ENCODE measurements at regions not wholly inside any gene's neighbourhood (a gene's known extent, or its start where the extent isn't known, plus 50 kb on each side); places are given as distances from the start of the nearest gene placed in this dataset.
"Not testable (repeated sequence)": the region's sequence is repeated elsewhere in the genome, so short reads cannot be mapped to it uniquely, and the experiment has no call there.

GRCh38 chr12:34405286-34406227 lies 383.3 kb downstream of the ALG10 start:
- Histone ChIP-seq H3K9me3 (ENCODE audit: low read depth, low read length) (peaks cover 3% of the 10 kb centered on the region), H3K4me2 (ENCODE audit: insufficient read depth, low read length) (no peak overlapping the region), H3K36me3 (ENCODE audit: insufficient read depth, low read length) (no peaks in the 10 kb centered on the region), H4K20me1 (ENCODE audit: insufficient read depth, low read length) (no peaks in the 10 kb centered on the region), H3K79me2 (ENCODE audit: insufficient read depth, low read length) (no peaks in the 10 kb centered on the region), H3K4me3 (ENCODE audit: insufficient read depth, low read length) (no peak overlapping the region), H2AFZ (ENCODE audit: low read length) (no peak overlapping the region), H3K27me3 (ENCODE audit: insufficient read depth, low read length) (no peaks in the 10 kb centered on the region), H3K4me1 (ENCODE audit: insufficient read depth, low read length) (no peaks in the 10 kb centered on the region), H3K27ac (ENCODE audit: low read depth, low read length) (no peak overlapping the region)
- no peak for TF ChIP-seq CTCF (IDR thresholded peaks at IDR 0.05; ENCODE audit: extremely low read depth, low read depth, low read length)
- DNase-seq (ENCODE audit: insufficient read length, low spot score, missing footprints), result peak; percentile 37

GRCh38 chr12:34406228-34406995 lies 384.1 kb downstream of the ALG10 start:
- no peaks in the 10 kb centered on the region for H3K4me1 ChIP-seq (ENCODE audit: insufficient read depth, low read length)
- no peak overlapping the region for H3K4me2 ChIP-seq (ENCODE audit: insufficient read depth, low read length)
- no peak for TF ChIP-seq CTCF (IDR thresholded peaks at IDR 0.05; ENCODE audit: extremely low read depth, low read depth, low read length)
- no peaks in the 10 kb centered on the region for H3K36me3 ChIP-seq (ENCODE audit: insufficient read depth, low read length)
- H2AFZ ChIP-seq (ENCODE audit: low read length), result no peak overlapping the region
- no peaks in the 10 kb centered on the region for H3K79me2 ChIP-seq (ENCODE audit: insufficient read depth, low read length)
- no peaks in the 10 kb centered on the region for H4K20me1 ChIP-seq (ENCODE audit: insufficient read depth, low read length)
- H3K9me3 ChIP-seq (ENCODE audit: low read depth, low read length), result peaks cover 3% of the 10 kb centered on the region
- no peak overlapping the region for H3K4me3 ChIP-seq (ENCODE audit: insufficient read depth, low read length)
- no peak for DNase-seq (ENCODE audit: insufficient read length, low spot score, missing footprints)
- no peaks in the 10 kb centered on the region for H3K27me3 ChIP-seq (ENCODE audit: insufficient read depth, low read length)
- H3K27ac ChIP-seq (ENCODE audit: low read depth, low read length), result no peak overlapping the region

- H3K36me3 ChIP-seq (ENCODE audit: insufficient read depth, low read length), result no peaks in the 10 kb centered on the region
- peaks cover 3% of the 10 kb centered on the region for H3K9me3 ChIP-seq (ENCODE audit: low read depth, low read length)
- no peak for TF ChIP-seq CTCF (IDR thresholded peaks at IDR 0.05; ENCODE audit: extremely low read depth, low read depth, low read length)
- no peaks in the 10 kb centered on the region for H3K79me2 ChIP-seq (ENCODE audit: insufficient read depth, low read length)
- no peaks in the 10 kb centered on the region for H3K4me1 ChIP-seq (ENCODE audit: insufficient read depth, low read length)
- H3K27me3 ChIP-seq (ENCODE audit: insufficient read depth, low read length), result no peaks in the 10 kb centered on the region
- H3K4me2 ChIP-seq (ENCODE audit: insufficient read depth, low read length), result no peak overlapping the region
- no peaks in the 10 kb centered on the region for H4K20me1 ChIP-seq (ENCODE audit: insufficient read depth, low read length)
- H3K27ac ChIP-seq (ENCODE audit: low read depth, low read length), result no peak overlapping the region
- no peak for DNase-seq (ENCODE audit: insufficient read length, low spot score, missing footprints)
- no peak overlapping the region for H3K4me3 ChIP-seq (ENCODE audit: insufficient read depth, low read length)
- no peak overlapping the region for H2AFZ ChIP-seq (ENCODE audit: low read length)
Measured at GRCh38 chr12:34406996-34407300, 384.7 kb downstream of the ALG10 start.

GRCh38 chr12:34407813-34408212 lies 385.5 kb downstream of the ALG10 start:
- no peak overlapping the region for H3K27ac ChIP-seq (ENCODE audit: low read depth, low read length)
- DNase-seq (ENCODE audit: insufficient read length, low spot score, missing footprints), result no peak
- H3K27me3 ChIP-seq (ENCODE audit: insufficient read depth, low read length), result no peaks in the 10 kb centered on the region
- no peaks in the 10 kb centered on the region for H4K20me1 ChIP-seq (ENCODE audit: insufficient read depth, low read length)
- H3K4me3 ChIP-seq (ENCODE audit: insufficient read depth, low read length), result no peak overlapping the region
- H3K4me1 ChIP-seq (ENCODE audit: insufficient read depth, low read length), result no peaks in the 10 kb centered on the region
- no peak overlapping the region for H2AFZ ChIP-seq (ENCODE audit: low read length)
- no peaks in the 10 kb centered on the region for H3K36me3 ChIP-seq (ENCODE audit: insufficient read depth, low read length)
- peaks cover 3% of the 10 kb centered on the region for H3K9me3 ChIP-seq (ENCODE audit: low read depth, low read length)
- H3K4me2 ChIP-seq (ENCODE audit: insufficient read depth, low read length), result no peak overlapping the region
- no peak for TF ChIP-seq CTCF (IDR thresholded peaks at IDR 0.05; ENCODE audit: extremely low read depth, low read depth, low read length)
- no peaks in the 10 kb centered on the region for H3K79me2 ChIP-seq (ENCODE audit: insufficient read depth, low read length)

GRCh38 chr12:34431509-34431908 lies 409.2 kb downstream of the ALG10 start:
- not testable (repeated sequence) for H3K4me3 ChIP-seq (ENCODE audit: insufficient read depth, low read length); H3K36me3 ChIP-seq (ENCODE audit: insufficient read depth, low read length); H4K20me1 ChIP-seq (ENCODE audit: insufficient read depth, low read length); H3K4me2 ChIP-seq (ENCODE audit: insufficient read depth, low read length); H3K4me1 ChIP-seq (ENCODE audit: insufficient read depth, low read length); DNase-seq (ENCODE audit: insufficient read length, low spot score, missing footprints); H3K27ac ChIP-seq (ENCODE audit: low read depth, low read length); H2AFZ ChIP-seq (ENCODE audit: low read length); H3K9me3 ChIP-seq (ENCODE audit: low read depth, low read length); H3K79me2 ChIP-seq (ENCODE audit: insufficient read depth, low read length); H3K27me3 ChIP-seq (ENCODE audit: insufficient read depth, low read length)
